ENCODE measurements at regions not wholly inside any gene's neighbourhood (a gene's known extent, or its start where the extent isn't known, plus 50 kb on each side); places are given as distances from the start of the nearest gene placed in this dataset.

DNA sequence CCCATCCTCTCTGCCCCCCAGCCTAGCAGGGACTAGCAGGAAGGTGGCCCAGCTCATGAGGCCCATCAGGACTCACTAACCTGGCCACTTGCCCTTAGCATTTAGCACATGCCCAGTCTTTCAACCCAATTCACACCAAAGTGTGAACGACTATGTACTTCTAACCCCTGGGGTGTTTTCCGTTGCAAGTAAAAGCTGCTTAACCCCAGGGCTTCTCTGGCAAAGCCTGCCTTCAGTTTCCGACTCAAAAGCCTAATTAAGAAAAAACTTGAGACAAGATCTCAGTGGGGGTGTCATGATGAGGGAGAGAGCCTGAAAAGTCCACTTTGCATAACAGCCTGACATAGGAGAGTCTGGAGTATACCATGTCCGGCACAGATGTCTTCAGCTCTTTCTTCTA lies 347.8 kb downstream of the MN1 start:
- DNase-seq (ENCODE audit: low read depth), result no peak

DNA sequence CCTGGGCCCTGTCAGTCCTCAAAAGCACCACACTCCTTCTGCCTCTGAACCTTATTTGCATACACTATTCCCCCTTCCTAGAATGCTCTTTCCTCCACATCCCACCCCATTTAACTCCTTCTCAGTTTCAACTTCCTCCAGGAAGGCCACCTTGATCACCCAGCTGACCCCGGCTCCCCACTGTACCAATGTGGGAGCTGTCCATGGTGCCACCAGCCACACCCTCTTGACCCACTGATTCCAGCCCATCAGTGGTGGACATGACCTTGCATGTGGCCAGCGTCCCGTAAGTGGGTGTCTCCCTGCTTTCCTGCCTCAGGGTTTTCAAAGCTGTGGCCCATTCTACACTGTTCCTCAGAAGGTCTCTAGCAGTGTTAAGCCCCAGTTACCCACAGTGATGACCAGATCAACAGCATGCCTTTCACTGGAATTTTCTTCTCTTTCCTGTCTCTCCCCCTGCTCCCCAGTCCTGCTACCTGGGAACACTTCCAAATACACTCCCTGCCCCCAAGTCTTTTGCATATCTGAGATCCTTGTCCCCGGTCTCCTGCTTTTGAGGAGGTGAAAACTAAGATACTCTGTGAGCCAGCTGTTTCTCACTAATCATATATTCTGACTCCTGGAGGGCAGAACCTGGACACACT lies 346.6 kb downstream of the MN1 start:
- DNase-seq (ENCODE audit: low read depth), result no peak

GRCh38 chr22:27455526-27455925 lies 346.0 kb downstream of the MN1 start:
- no peak for DNase-seq (ENCODE audit: low read depth)

DNA sequence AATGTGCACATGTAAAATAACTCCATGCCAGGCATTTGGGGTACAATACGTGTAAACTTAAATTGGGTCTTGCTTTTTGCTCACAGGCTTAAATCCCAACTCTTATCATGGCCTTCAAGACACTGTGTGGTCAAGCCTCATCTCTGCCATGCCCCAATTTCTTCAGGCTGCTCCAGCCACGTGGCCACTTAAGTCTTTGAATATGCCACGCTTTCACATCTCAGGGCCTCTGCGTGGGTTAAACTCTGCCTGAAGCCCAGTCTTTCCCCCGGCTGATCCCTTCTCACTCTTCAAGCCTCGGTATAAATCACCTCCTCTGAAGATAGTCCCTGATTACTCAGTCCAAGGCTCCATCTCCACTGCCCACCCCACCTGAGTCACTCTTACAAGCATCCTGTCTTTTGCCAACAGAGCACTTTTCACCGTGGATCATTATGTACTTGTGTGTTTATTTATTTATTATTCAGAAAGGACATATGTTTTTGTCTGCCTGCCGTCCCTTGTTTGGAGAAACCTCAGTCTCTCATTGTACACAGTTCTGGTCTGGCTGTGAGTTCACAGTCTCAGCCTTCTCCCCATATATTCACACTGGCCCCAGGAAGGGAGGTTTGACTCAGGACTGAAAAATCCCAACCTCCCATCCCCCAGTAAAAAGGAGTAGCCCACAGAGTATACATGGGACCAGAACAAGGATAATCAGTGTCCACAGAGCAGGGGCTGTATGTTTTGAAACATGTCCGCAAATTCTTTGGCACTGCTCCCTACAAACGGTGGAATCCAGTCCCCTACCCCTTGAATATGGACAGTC lies 344.7 kb downstream of the MN1 start:
- DNase-seq (ENCODE audit: low read depth), result no peak

- no peak for DNase-seq (ENCODE audit: low read depth)
Measured at GRCh38 chr22:27459999-27460398, 341.6 kb downstream of the MN1 start.

GRCh38 chr22:27460591-27461347 lies 340.8 kb downstream of the MN1 start:
- DNase-seq (ENCODE audit: low read depth), result no peak

DNA sequence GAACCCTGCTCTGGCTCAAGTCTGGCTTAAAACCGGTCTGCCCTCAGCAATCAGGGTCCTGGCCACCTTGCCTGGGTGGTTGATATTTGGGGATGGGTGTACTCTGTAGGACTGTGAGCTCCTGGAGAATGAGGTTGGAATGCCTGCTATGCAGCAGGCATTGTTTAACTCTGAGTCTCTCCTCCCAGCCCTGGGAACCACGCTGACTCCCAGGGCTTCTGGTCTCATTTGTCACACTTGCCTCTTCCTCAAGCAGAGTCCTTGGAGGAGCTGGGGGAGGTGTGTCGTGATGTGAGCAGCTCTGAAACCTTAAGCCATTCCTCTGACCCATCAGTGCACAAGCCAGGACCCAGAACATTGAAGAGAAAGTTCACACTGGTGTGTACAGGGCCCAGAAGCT lies 340.1 kb downstream of the MN1 start:
- no peak for DNase-seq (ENCODE audit: low read depth)

- DNase-seq (ENCODE audit: low read depth), result no peak
Measured at GRCh38 chr22:27462190-27462589, 339.4 kb downstream of the MN1 start.

- DNase-seq (ENCODE audit: low read depth), result no peak
Measured at GRCh38 chr22:27463121-27463660, 338.4 kb downstream of the MN1 start.

GRCh38 chr22:27466229-27466628 lies 335.3 kb downstream of the MN1 start:
- DNase-seq (ENCODE audit: low read depth), result no peak

DNA sequence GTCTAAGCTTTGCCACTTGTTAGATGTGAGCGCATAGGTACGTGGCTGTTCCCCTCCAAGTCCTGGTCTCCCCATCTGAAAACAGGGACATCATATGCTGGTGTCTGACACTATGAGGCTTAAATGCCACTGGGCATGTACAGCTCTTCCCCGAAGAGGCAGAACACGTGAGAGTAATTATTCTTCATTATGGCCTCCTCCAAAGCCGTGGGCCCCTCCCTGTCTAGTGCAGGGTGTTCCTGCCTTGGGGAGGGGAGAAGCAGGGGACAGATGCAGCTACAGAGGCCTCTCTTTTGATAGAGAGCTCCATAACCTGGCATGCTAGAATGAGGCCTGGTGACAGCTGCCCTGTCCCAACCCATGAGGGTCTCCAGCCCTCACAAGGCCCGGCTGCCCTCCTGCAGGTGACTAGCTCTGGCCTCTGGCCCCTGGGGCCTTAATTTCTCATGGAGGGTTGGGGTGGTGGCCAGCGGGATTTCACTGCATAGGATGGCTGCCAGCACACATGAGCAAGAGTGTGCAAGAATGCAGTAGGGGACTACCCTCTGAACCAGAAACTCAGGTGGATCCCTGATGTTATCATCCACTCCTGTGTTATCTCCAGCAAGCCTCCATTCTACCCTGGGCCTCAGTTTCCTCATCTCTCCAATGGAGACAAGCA lies 334.6 kb downstream of the MN1 start:
- no peak for DNase-seq (ENCODE audit: low read depth)

DNA sequence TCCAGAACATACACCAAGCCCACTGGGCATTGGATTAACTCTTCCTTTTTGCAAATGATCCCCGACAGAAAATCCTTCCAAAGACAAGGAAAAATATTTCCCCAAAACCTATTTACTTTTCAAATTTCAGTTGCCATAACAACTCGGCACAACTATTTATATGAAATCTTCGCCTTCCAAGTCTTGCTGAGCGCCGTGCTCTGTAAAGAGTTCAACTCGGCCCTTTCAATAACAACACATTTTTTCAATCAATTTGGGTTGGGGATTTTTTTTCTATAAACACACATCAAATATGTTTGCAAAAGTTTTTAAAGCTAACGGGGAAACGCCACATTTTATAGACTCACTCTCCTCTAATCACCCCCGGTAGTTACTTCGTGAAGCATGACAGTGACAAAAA lies 333.8 kb downstream of the MN1 start:
- no peak for DNase-seq (ENCODE audit: low read depth)

GRCh38 chr22:27468712-27469111 lies 332.8 kb downstream of the MN1 start:
- no peak for DNase-seq (ENCODE audit: low read depth)

- no peak for DNase-seq (ENCODE audit: low read depth)
Measured at GRCh38 chr22:27470169-27470772, 331.3 kb downstream of the MN1 start.

GRCh38 chr22:27472975-27473374 lies 328.6 kb downstream of the MN1 start:
- no peak for DNase-seq (ENCODE audit: low read depth)

GRCh38 chr22:27473533-27473932 lies 328.0 kb downstream of the MN1 start:
- DNase-seq (ENCODE audit: low read depth), result no peak

DNA sequence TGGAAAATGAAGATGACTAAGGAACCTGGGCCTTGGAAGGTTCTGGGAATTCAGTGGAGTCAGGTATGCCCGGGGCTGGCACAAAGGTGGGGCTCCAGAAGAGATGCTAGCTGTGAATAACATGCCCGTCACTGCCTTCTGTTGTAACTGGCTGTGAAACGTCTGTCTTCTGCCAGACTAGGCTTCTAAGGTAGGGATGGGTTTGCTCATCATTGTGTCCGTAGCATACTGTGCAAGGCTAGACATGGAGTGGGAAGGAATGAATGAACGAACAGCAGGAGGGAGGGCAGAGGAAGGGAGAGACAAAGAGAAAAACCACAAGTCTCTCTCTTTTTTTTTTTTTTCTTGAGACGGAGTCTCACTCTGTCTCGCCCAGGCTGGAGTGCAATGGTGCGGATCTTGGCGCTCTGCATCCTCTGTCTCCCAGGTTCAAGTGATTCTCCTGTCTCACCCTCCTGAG lies 327.4 kb downstream of the MN1 start:
- no peak for DNase-seq (ENCODE audit: low read depth)

GRCh38 chr22:27474711-27475547 lies 326.6 kb downstream of the MN1 start:
- no peak for DNase-seq (ENCODE audit: low read depth)

DNA sequence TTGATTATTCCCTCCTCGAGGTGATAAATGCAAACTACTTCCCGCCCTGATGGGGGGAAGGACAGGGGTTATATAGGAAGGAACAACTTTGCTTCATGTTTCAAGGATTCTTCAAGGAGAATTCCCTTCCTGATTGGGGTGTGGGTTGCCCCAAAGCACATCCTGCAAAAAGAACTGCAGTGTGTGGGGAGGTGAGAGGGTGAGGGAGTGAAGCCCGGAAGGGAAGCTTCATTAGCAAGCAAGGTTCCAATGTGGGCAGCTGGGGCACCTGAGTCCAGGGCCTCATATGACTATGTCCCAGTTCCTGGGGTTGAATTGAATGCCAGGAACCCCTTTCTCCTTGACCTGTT lies 326.0 kb downstream of the MN1 start:
- no peak for DNase-seq (ENCODE audit: low read depth)

- DNase-seq (ENCODE audit: low read depth), result no peak
Measured at GRCh38 chr22:27476318-27476717, 325.2 kb downstream of the MN1 start.

GRCh38 chr22:27476729-27477128 lies 324.8 kb downstream of the MN1 start:
- DNase-seq (ENCODE audit: low read depth), result no peak

All from stimulated activated CD8-positive, alpha-beta memory T cell treated with anti-CD3 and anti-CD28 coated beads, Interleukin-7, amount 100 ng/mL, for 24 hours (primary cell).